GM13976 (cell line): ENCODE measurements at regions not wholly inside any gene's neighbourhood (a gene's known extent, or its start where the extent isn't known, plus 50 kb on each side); places are given as distances from the start of the nearest gene placed in this dataset.

Experiments
- DNase-seq: peaks from one replicate; pipeline ENCODE4 v3.0.0; 2012; ENCODE audit warnings: low spot score
- CTCF ChIP-seq: IDR thresholded peaks from 2 replicates; pipeline ENCODE4 v1.5.1; 2012; ENCODE audit warnings: borderline replicate concordance, mild to moderate bottlenecking; ENCODE audit not compliant: insufficient read depth; ENCODE audit errors: extremely low read depth, missing control alignments, control extremely low read depth
- in situ Hi-C: fragments of 300-500 bp; cut with MboI; formaldehyde crosslinking; loops from one replicate; pipeline ENCODE4 v1.12.0; 2022; ENCODE audit warnings: low sequenced_read_pairs, mixed read lengths, inconsistent platforms; ENCODE audit not compliant: unreplicated experiment

- TF ChIP-seq CTCF = no peak
- no peak for DNase-seq
Measured at GRCh38 chr13:63408331-63409189, 1992.9 kb upstream of the PCDH20 start.

GRCh38 chr13:63403733-63404132 lies 1988.1 kb upstream of the PCDH20 start:
- in situ Hi-C loops = no loop called here
- no peak for TF ChIP-seq CTCF
- DNase-seq = no peak

More at GRCh38 chr13:63408331-63409189, 1992.9 kb upstream of the PCDH20 start:
- in situ Hi-C loops = no loop called here

- no peak for DNase-seq
- TF ChIP-seq CTCF = no peak
- in situ Hi-C loops = no loop called here
Measured at GRCh38 chr13:63396746-63397145, 1981.1 kb upstream of the PCDH20 start.

DNA sequence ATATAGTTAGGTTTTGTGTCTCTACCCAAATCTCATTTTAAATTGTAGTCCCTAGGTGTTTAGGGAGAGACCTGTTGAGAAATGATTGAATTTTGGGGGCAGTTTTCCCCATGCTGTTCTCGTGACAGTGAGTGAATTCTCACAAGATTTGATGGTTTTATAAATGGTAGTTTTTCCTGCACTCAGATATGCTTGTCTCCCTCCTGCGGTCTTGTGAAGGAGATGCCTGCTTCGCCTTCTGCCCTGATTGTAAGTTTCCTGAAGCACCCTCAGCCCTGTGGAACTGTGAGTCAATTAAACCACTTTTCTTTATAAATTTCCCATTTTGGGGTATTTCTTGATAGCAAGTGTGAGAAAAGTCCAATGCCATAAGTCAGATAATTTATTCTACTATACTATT lies 1977.5 kb upstream of the PCDH20 start:
- in situ Hi-C loops = no loop called here
- no peak for TF ChIP-seq CTCF
- no peak for DNase-seq

- no peak for TF ChIP-seq CTCF
- DNase-seq = no peak
- in situ Hi-C loops = no loop called here
Measured at GRCh38 chr13:63389756-63390155, 1974.1 kb upstream of the PCDH20 start.

DNA sequence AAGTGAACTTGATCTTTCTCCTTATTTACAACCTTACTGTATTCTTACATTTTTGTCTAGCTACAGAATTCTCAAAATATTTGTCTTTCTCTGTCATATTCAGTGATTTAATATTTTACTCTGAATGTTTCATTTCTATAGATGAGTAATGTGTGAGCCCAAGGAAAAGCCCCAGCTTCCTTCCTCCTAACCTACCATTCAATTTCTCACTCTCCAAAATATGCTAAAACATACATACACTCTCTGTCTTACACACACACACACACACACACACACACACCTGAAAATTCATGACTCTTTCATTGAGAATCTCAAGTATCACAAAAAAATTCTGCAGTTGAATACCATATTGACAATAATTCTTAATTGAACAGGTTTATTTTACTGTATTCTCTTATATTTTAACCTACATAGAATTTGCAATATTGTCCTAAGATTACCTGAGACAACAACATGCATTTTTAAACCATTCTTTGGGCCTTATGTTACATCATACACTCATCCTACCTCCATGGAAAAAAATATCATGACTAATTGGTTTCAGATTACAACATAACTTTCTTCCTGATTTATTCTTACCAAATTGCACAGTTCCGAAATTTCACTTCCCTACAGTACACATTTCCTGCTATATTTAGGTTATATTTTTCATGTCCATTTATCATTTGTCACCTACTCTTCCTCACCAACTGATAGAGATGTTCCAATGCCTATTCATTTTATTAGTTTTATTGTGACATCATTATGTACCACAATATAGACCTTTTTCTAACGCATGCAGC lies 1965.6 kb upstream of the PCDH20 start:
- in situ Hi-C loops = no loop called here
- no peak for TF ChIP-seq CTCF
- DNase-seq = no peak
